Motor neuron (in vitro differentiated cells): ENCODE measurements at regions not wholly inside any gene's neighbourhood (a gene's known extent, or its start where the extent isn't known, plus 50 kb on each side); places are given as distances from the start of the nearest gene placed in this dataset.

Source experiments
- ATAC-seq, 8 experiments: fragments of 200-7000 bp; cut with Tn5 transposase; replicated peaks in 6 of 8; 2 replicates each; pipeline ENCODE4 v1.8.0; 2021; ENCODE audit warnings: mild to moderate bottlenecking in 8 of 8, moderate library complexity in 8 of 8
- H3K27ac ChIP-seq, 2 donors: fragments of 250-450 bp; sonication (Bioruptor Pico); 2 replicates each; pipeline ENCODE4 v1.9.0; 2021; ENCODE audit warnings: antibody characterized with exemption in 2 of 2, mild to moderate bottlenecking in 2 of 2, moderate library complexity in 1 of 2
- H3K4me1 ChIP-seq, 2 donors: fragments of 250-450 bp; sonication (Bioruptor Pico); replicated peaks in 1 of 2; 2 replicates each; pipeline ENCODE4 v1.6.1; 2021; ENCODE audit warnings: antibody characterized with exemption in 2 of 2, mild to moderate bottlenecking in 2 of 2, moderate library complexity in 1 of 2
- H3K4me3 ChIP-seq, 5 donors: fragments of 250-450 bp; sonication (Bioruptor Pico); 2 replicates each; pipeline ENCODE4 v1.9.0; 2021; ENCODE audit warnings: antibody characterized with exemption in 5 of 5, mild to moderate bottlenecking in 5 of 5, moderate library complexity in 4 of 5
- WGBS, 10 experiments: fragments of 450-650 bp; shearing (Covaris generic); methylation state at CpG; one replicate each; pipeline ENCODE4 v1.0.0; 2022; 5-methylcytosine and 5-hydroxymethylcytosine counted together
- in situ Hi-C, 9 experiments: fragments of 400-800 bp; cut with MboI; loops; one replicate each; pipeline ENCODE4 v1.15.0; 2021; ENCODE audit warnings: low sequenced_read_pairs in 9 of 9, low pct_unique_long_range_greater_than_20kb in 2 of 9; ENCODE audit not compliant: unreplicated experiment in 9 of 9

GRCh38 chr12:18955594-18955993, 173.9 kb upstream of the PLEKHA5 start:
- peak in 4 of 8 experiments; percentile 41 to 80 (median 60) for ATAC-seq
- in situ Hi-C loops, result no loop called here
- Histone ChIP-seq H3K27ac (no peak overlapping the region), H3K4me3 (no peak overlapping the region), H3K4me1 (peaks cover 9 to 24% of the 10 kb centered on the region in 2 donors)
- WGBS, 10 experiments, result 0 to 100% (median 89%) methylated on average over 1 to 3 of the region's 3 CpGs; no CpG with 5 or more reads in 2 of the 10 experiments

- Histone ChIP-seq H3K4me3 (no peak overlapping the region), H3K27ac (no peak overlapping the region), H3K4me1 (peaks cover 10 to 16% of the 10 kb centered on the region in 2 donors)
- peak in 5 of 8 experiments; percentile 76 to 86 (median 84) for ATAC-seq
- in situ Hi-C loops, result no loop called here
- WGBS, 10 experiments, result 0 to 100% (median 83%) methylated on average over 1 to 2 of the region's 2 CpGs; no CpG with 5 or more reads in 5 of the 10 experiments
Measured at GRCh38 chr12:18965203-18965602, 164.3 kb upstream of the PLEKHA5 start.

GRCh38 chr12:18966954-18967353, 162.6 kb upstream of the PLEKHA5 start:
- WGBS, 10 experiments, result 85 to 100% (median 100%) methylated on average over 1 to 3 of the region's 3 CpGs; no CpG with 5 or more reads in 5 of the 10 experiments
- no peak overlapping the region for H3K27ac ChIP-seq
- H3K4me3 ChIP-seq, result no peak overlapping the region
- in situ Hi-C loops, result no loop called here
- peak in 1 of 8 experiments; percentile 78 for ATAC-seq
- peaks cover 12 to 18% of the 10 kb centered on the region in 2 donors for H3K4me1 ChIP-seq

GRCh38 chr12:18967814-18968213, 161.7 kb upstream of the PLEKHA5 start:
- in situ Hi-C loops, result no loop called here
- no peak for ATAC-seq
- H3K27ac ChIP-seq, result no peak overlapping the region
- peaks cover 12 to 18% of the 10 kb centered on the region in 2 donors for H3K4me1 ChIP-seq
- no peak overlapping the region for H3K4me3 ChIP-seq
- WGBS, 10 experiments, result 59 to 100% (median 81%) methylated on average over 1 to 3 of the region's 3 CpGs; no CpG with 5 or more reads in 3 of the 10 experiments

GRCh38 chr12:18969512-18969911, 160.0 kb upstream of the PLEKHA5 start:
- Histone ChIP-seq H3K4me1 (peaks cover 12 to 18% of the 10 kb centered on the region in 2 donors), H3K4me3 (no peak overlapping the region), H3K27ac (no peak overlapping the region)
- 41 to 100% (median 88%) methylated on average over 1 to 5 of the region's 5 CpGs; no CpG with 5 or more reads in 2 of the 10 experiments for WGBS, 10 experiments
- no peak for ATAC-seq
- in situ Hi-C loops, result no loop called here

GRCh38 chr12:18970603-18971002, 158.9 kb upstream of the PLEKHA5 start:
- Histone ChIP-seq H3K27ac (no peak overlapping the region), H3K4me3 (no peak overlapping the region), H3K4me1 (peaks cover 4 to 8% of the 10 kb centered on the region in 2 donors)
- no peak for ATAC-seq
- 40 to 94% (median 84%) methylated on average over 2 to 6 of the region's 6 CpGs; no CpG with 5 or more reads in 1 of the 10 experiments for WGBS, 10 experiments
- in situ Hi-C loops, result no loop called here

GRCh38 chr12:18971932-18972331, 157.6 kb upstream of the PLEKHA5 start:
- in situ Hi-C loops, result no loop called here
- Histone ChIP-seq H3K27ac (no peak overlapping the region), H3K4me1 (peaks cover 3 to 4% of the 10 kb centered on the region in 2 donors), H3K4me3 (no peak overlapping the region)
- 26 to 100% (median 62%) methylated on average over 1 to 3 of the region's 3 CpGs; no CpG with 5 or more reads in 1 of the 10 experiments for WGBS, 10 experiments
- no peak for ATAC-seq

GRCh38 chr12:18975933-18976332, 153.6 kb upstream of the PLEKHA5 start:
- no peak for ATAC-seq
- WGBS, 10 experiments, result 70 to 100% (median 89%) methylated on average over 2 to 3 of the region's 3 CpGs; no CpG with 5 or more reads in 5 of the 10 experiments

GRCh38 chr12:18979401-18980126, 150.0 kb upstream of the PLEKHA5 start:
- in situ Hi-C loops, result no loop called here
- ATAC-seq, result peak in 3 of 8 experiments; percentile 37 to 90 (median 85)
- Histone ChIP-seq H3K4me3 (no peak overlapping the region), H3K27ac (no peak overlapping the region), H3K4me1 (no peaks in the 10 kb centered on the region)
- 33 to 100% (median 90%) methylated on average over 1 to 5 of the region's 5 CpGs for WGBS, 10 experiments

More at GRCh38 chr12:18975933-18976332, 153.6 kb upstream of the PLEKHA5 start:
- Histone ChIP-seq H3K4me3 (no peak overlapping the region), H3K4me1 (peaks cover 2 to 3% of the 10 kb centered on the region in 2 donors), H3K27ac (no peak overlapping the region)
- in situ Hi-C loops, result no loop called here

GRCh38 chr12:18981732-18982131, 147.8 kb upstream of the PLEKHA5 start:
- Histone ChIP-seq H3K4me1 (no peaks in the 10 kb centered on the region), H3K4me3 (no peak overlapping the region), H3K27ac (no peak overlapping the region)
- in situ Hi-C loops, result no loop called here
- no peak for ATAC-seq

GRCh38 chr12:18982226-18982949, 147.1 kb upstream of the PLEKHA5 start:
- 40 to 100% (median 89%) methylated on average over 1 to 8 of the region's 9 CpGs for WGBS, 10 experiments
- Histone ChIP-seq H3K27ac (no peak overlapping the region), H3K4me1 (no peaks in the 10 kb centered on the region), H3K4me3 (no peak overlapping the region)
- no peak for ATAC-seq
- in situ Hi-C loops, result no loop called here

- no peak for ATAC-seq
- in situ Hi-C loops, result no loop called here
- 17 to 100% (median 93%) methylated on average over 1 to 3 of the region's 3 CpGs; no CpG with 5 or more reads in 2 of the 10 experiments for WGBS, 10 experiments
- Histone ChIP-seq H3K4me1 (no peaks in the 10 kb centered on the region), H3K4me3 (no peak overlapping the region), H3K27ac (no peak overlapping the region)
Measured at GRCh38 chr12:18983854-18984253, 145.7 kb upstream of the PLEKHA5 start.

GRCh38 chr12:18990856-18991255, 138.7 kb upstream of the PLEKHA5 start:
- Histone ChIP-seq H3K27ac (no peak overlapping the region), H3K4me1 (peaks cover 6 to 12% of the 10 kb centered on the region in 2 donors), H3K4me3 (no peak overlapping the region)
- 5 to 60% (median 8%) methylated on average over 1 to 2 of the region's 2 CpGs; no CpG with 5 or more reads in 5 of the 10 experiments for WGBS, 10 experiments
- peak in 5 of 8 experiments; percentile 45 to 70 (median 58) for ATAC-seq
- in situ Hi-C loops, result no loop called here
